ENCODE measurements at regions not wholly inside any gene's neighbourhood (a gene's known extent, or its start where the extent isn't known, plus 50 kb on each side); places are given as distances from the start of the nearest gene placed in this dataset.

DNA sequence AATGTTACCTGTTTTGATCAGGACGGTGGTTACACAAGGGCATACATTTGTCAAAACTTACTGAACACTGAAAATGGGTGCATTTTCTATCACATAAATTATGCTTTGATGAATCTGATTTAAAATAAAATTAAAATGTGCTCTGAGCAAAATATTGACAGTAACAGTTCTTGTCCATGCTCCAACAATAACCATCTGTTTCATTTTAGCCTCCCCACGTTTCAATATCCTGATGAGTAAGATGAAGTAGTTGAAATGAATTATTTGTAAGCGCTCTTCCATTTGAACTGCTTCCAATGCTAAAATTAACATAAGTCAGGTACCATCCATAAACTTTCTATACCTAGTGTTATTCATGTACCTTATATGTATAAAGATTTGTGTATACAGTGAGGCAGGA, 365.4 kb downstream of the LTN1 start:
- Histone ChIP-seq H3K4me3 (no peak overlapping the region), H3K79me2 (no peaks in the 10 kb centered on the region), H3K27ac (no peak overlapping the region), H3K4me2 (no peak overlapping the region), H3K9me3 (ENCODE audit: low read depth) (no peaks in the 10 kb centered on the region), H3K9me2 (replicated peaks; ENCODE audit: insufficient read depth) (no peaks in the 10 kb centered on the region), H3K27me3 (no peaks in the 10 kb centered on the region), H3K36me3 (replicated peaks; ENCODE audit: insufficient read depth, low read depth) (no peaks in the 10 kb centered on the region), H3K4me1 (ENCODE audit: insufficient read depth) (no peaks in the 10 kb centered on the region), H4K20me1 (ENCODE audit: insufficient read depth, poor library complexity, severe bottlenecking) (no peaks in the 10 kb centered on the region), H2AFZ (no peak overlapping the region)
- DNase-seq (ENCODE audit: low spot score): no peak
- TF ChIP-seq EZH2 (IDR thresholded peaks at IDR 0.05; ENCODE audit: borderline replicate concordance) (no peak), EZH2phosphoT487 (IDR thresholded peaks at IDR 0.05; ENCODE audit: low read depth, severe bottlenecking, unreplicated experiment) (no peak)
- TF ChIP-seq, protein P1, sequence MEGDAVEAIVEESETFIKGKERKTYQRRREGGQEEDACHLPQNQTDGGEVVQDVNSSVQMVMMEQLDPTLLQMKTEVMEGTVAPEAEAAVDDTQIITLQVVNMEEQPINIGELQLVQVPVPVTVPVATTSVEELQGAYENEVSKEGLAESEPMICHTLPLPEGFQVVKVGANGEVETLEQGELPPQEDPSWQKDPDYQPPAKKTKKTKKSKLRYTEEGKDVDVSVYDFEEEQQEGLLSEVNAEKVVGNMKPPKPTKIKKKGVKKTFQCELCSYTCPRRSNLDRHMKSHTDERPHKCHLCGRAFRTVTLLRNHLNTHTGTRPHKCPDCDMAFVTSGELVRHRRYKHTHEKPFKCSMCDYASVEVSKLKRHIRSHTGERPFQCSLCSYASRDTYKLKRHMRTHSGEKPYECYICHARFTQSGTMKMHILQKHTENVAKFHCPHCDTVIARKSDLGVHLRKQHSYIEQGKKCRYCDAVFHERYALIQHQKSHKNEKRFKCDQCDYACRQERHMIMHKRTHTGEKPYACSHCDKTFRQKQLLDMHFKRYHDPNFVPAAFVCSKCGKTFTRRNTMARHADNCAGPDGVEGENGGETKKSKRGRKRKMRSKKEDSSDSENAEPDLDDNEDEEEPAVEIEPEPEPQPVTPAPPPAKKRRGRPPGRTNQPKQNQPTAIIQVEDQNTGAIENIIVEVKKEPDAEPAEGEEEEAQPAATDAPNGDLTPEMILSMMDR (IDR thresholded peaks at IDR 0.05; ENCODE audit: poor library complexity): no peak
- WGBS (ENCODE audit: low lambda C conversion rate, missing lambda C conversion rate): 90% methylated on average over 3 of the region's 3 CpGs

- Histone ChIP-seq H3K4me3 (no peak overlapping the region), H2AFZ (no peak overlapping the region), H3K9me2 (replicated peaks; ENCODE audit: insufficient read depth) (no peaks in the 10 kb centered on the region), H3K4me2 (no peak overlapping the region), H3K9me3 (ENCODE audit: low read depth) (no peaks in the 10 kb centered on the region), H3K79me2 (no peaks in the 10 kb centered on the region), H4K20me1 (ENCODE audit: insufficient read depth, poor library complexity, severe bottlenecking) (no peaks in the 10 kb centered on the region), H3K36me3 (replicated peaks; ENCODE audit: insufficient read depth, low read depth) (no peaks in the 10 kb centered on the region), H3K27ac (no peak overlapping the region), H3K27me3 (no peaks in the 10 kb centered on the region), H3K4me1 (ENCODE audit: insufficient read depth) (no peaks in the 10 kb centered on the region)
- no peak for DNase-seq (ENCODE audit: low spot score)
- 94% methylated on average over 1 of the region's 1 CpG for WGBS (ENCODE audit: low lambda C conversion rate, missing lambda C conversion rate)
- TF ChIP-seq EZH2 (IDR thresholded peaks at IDR 0.05; ENCODE audit: borderline replicate concordance): no peak
- TF ChIP-seq EZH2phosphoT487 (IDR thresholded peaks at IDR 0.05; ENCODE audit: low read depth, severe bottlenecking, unreplicated experiment): no peak
- TF ChIP-seq, protein P1 (IDR thresholded peaks at IDR 0.05; ENCODE audit: poor library complexity): no peak
These were observed 368.1 kb downstream of the LTN1 start for GRCh38 chr21:28624626-28625025.

DNA sequence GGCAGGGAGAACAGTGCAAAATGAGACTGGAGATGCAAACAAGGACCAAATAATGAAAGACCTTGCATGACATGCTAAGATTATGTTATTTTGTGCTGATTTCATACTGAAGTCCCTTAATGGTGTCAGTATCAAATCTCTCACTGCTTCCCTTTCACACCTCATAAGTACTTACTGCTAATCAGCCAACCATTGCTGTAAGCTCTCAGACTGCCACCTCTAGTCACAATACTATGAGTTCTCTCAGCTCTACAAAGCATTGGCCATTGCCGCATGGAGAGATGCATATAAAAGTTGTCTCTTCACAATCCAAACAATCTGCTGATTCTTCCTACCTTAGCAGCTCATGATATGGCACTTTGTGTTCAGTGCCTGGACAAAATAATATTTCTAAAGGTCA, 375.4 kb downstream of the LTN1 start:
- TF ChIP-seq EZH2 (IDR thresholded peaks at IDR 0.05; ENCODE audit: borderline replicate concordance) (no peak), EZH2phosphoT487 (IDR thresholded peaks at IDR 0.05; ENCODE audit: low read depth, severe bottlenecking, unreplicated experiment) (no peak)
- TF ChIP-seq, protein P1 (IDR thresholded peaks at IDR 0.05; ENCODE audit: poor library complexity): no peak
- no peak for DNase-seq (ENCODE audit: low spot score)
- no peaks in the 10 kb centered on the region for H3K9me2 ChIP-seq (replicated peaks; ENCODE audit: insufficient read depth)
- H2AFZ ChIP-seq: no peak overlapping the region
- H3K9me3 ChIP-seq (ENCODE audit: low read depth): no peaks in the 10 kb centered on the region
- H3K27ac ChIP-seq: no peak overlapping the region
- no peaks in the 10 kb centered on the region for H3K4me1 ChIP-seq (ENCODE audit: insufficient read depth)
- no peak overlapping the region for H3K4me3 ChIP-seq
- H3K36me3 ChIP-seq (replicated peaks; ENCODE audit: insufficient read depth, low read depth): no peaks in the 10 kb centered on the region
- no peaks in the 10 kb centered on the region for H3K79me2 ChIP-seq
- 96% methylated on average over 1 of the region's 1 CpG for WGBS (ENCODE audit: low lambda C conversion rate, missing lambda C conversion rate)
- H3K4me2 ChIP-seq: no peak overlapping the region
- H3K27me3 ChIP-seq: no peaks in the 10 kb centered on the region
- no peaks in the 10 kb centered on the region for H4K20me1 ChIP-seq (ENCODE audit: insufficient read depth, poor library complexity, severe bottlenecking)

DNA sequence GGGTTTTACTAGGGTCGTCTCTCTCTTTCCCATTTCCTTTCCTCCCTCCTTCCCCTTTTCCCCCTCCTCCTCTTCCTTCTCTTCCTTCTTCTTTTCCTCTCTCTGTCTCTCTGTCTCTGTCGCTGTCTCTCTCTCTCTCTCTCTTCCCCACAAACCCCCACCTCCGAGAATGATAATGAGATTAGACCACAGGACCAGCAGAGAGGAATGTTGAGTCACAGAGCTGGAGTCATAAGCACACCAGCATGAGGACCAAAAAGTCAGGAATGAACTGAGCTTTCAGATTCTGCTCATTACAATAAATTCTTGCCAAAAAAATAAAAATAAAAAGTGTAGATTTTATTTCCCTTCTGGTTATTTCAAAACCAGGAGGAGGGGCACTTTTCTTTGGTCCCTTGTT, 377.4 kb downstream of the LTN1 start:
- Histone ChIP-seq H3K27me3 (no peaks in the 10 kb centered on the region), H3K36me3 (replicated peaks; ENCODE audit: insufficient read depth, low read depth) (no peaks in the 10 kb centered on the region), H3K4me1 (ENCODE audit: insufficient read depth) (no peaks in the 10 kb centered on the region), H3K4me2 (no peak overlapping the region), H2AFZ (no peak overlapping the region), H3K9me2 (replicated peaks; ENCODE audit: insufficient read depth) (no peaks in the 10 kb centered on the region), H3K27ac (no peak overlapping the region), H3K4me3 (no peak overlapping the region), H4K20me1 (ENCODE audit: insufficient read depth, poor library complexity, severe bottlenecking) (no peaks in the 10 kb centered on the region), H3K9me3 (ENCODE audit: low read depth) (no peaks in the 10 kb centered on the region), H3K79me2 (no peaks in the 10 kb centered on the region)
- no peak for DNase-seq (ENCODE audit: low spot score)
- WGBS (ENCODE audit: low lambda C conversion rate, missing lambda C conversion rate): 78% methylated on average over 3 of the region's 3 CpGs
- TF ChIP-seq, protein P1 (IDR thresholded peaks at IDR 0.05; ENCODE audit: poor library complexity): no peak
- TF ChIP-seq EZH2 (IDR thresholded peaks at IDR 0.05; ENCODE audit: borderline replicate concordance): no peak
